ENCODE measurements at regions not wholly inside any gene's neighbourhood (a gene's known extent, or its start where the extent isn't known, plus 50 kb on each side); places are given as distances from the start of the nearest gene placed in this dataset.
A peak's percentile ranks its signal among the peaks of the same experiment; 100 is the strongest.

DNA sequence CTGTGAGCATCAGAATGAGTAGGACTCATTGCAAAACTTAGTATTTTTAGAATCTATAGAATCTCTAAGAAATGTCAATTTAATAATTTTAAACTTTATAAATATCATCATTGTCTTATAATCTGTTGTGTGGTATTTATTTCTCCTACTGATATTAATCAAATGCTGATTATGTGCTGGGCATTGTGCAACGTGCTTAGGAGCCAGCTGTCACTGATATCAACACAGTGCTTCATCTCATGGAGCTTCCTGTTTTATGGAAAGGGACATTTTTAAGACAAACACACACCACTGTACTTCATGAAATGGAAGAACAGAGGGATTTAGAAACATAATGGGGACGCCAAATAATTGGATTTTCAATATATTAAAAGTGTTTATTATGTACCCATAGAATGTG is 737.9 kb upstream of the TMPRSS15 start:
- Histone ChIP-seq H3K9me3 (peaks cover 0 to 7% of the 10 kb centered on the region in 2 donors), H3K27me3 (no peaks in the 10 kb centered on the region), H3K27ac (no peak overlapping the region), H3K4me3 (no peak overlapping the region), H3K4me1 (no peaks in the 10 kb centered on the region), H3K36me3 (no peaks in the 10 kb centered on the region)
- TF ChIP-seq CTCF (IDR thresholded peaks at IDR 0.05): no peak
- peak in 1 of 4 donors; percentile 28 for DNase-seq
- ATAC-seq: no peak
- intact Hi-C loops (cut with DNase I): no loop called here

DNA sequence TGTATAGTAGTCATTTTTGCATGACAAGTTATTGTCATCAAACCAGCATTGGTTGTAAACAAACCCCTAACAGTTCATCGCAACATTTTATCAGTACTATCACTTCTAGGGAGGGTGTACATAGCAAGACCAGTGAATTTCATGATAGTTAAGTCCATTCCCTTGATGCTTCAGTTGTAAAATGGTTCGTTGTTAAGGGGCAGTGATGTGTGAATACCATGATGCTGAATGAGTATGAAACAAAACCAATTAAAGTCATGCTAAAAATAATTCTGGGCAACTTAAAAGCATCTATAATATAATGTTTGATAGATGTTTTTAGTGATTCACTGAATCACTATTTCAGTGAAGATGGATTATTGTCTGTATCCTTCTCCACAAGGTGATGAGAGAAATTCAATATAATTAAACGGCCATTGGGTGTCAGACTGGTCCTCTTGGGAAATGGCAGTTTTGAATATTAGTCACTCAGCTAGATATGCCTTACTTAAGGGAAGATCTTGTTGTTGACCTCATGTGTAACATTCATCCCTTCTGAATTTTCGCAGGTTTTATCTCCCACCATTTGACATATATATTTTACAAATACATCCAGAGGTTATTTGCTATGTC is 742.2 kb upstream of the TMPRSS15 start:
- H3K4me1 ChIP-seq: no peaks in the 10 kb centered on the region
- no peak for TF ChIP-seq CTCF (IDR thresholded peaks at IDR 0.05)
- no peak overlapping the region for H3K27ac ChIP-seq
- H3K27me3 ChIP-seq: no peaks in the 10 kb centered on the region
- intact Hi-C loops (cut with DNase I): no loop called here
- peaks cover 0 to 10% of the 10 kb centered on the region in 2 donors for H3K9me3 ChIP-seq
- DNase-seq (no peak), ATAC-seq (no peak)
- no peak overlapping the region for H3K4me3 ChIP-seq
- H3K36me3 ChIP-seq: no peaks in the 10 kb centered on the region

DNA sequence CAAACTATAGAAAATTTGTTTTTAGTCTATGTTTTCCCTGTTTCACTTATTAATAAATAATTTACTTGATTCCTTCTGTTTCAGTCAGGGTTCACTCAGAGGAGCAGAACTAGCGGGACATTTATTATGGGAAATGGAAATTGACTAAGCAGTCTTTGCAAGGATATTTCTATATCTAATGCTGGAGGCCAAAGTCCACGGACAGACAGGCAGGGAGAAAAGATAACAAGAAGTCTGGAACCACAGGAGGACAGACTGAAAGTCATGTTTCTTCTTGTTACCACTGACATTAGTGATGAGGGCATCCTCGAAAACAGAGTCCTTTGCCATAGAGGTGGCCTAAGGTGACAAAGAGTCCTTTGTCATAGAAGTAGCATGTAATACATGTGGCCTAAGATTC is 744.5 kb upstream of the TMPRSS15 start:
- no peak overlapping the region for H3K27ac ChIP-seq
- intact Hi-C loops (cut with DNase I): no loop called here
- no peak overlapping the region for H3K4me3 ChIP-seq
- no peak for TF ChIP-seq CTCF (IDR thresholded peaks at IDR 0.05)
- H3K4me1 ChIP-seq: no peaks in the 10 kb centered on the region
- H3K36me3 ChIP-seq: no peaks in the 10 kb centered on the region
- no peaks in the 10 kb centered on the region for H3K27me3 ChIP-seq
- DNase-seq: no peak
- peaks cover 0 to 10% of the 10 kb centered on the region in 2 donors for H3K9me3 ChIP-seq
- no peak for ATAC-seq

DNA sequence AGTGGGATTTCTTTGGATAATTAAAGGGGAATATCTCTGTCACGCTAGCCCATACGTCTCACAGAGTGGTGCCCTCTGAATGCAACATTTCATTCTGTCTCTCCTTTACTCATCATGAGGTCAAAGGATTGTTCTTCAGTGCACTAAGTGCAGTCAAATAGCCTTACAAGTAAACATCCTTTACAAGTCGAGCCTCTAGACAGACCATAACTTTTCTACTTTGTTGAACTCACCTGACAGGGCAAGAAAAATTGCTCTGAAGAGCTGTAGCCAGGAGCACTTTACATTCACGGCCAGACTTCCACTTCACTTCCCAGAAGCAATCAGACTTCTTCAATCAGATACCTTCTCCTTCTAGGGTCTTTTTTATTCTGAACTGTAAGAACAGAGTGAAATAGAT is 768.0 kb upstream of the TMPRSS15 start:
- Histone ChIP-seq H3K27ac (no peak overlapping the region), H3K27me3 (no peaks in the 10 kb centered on the region), H3K36me3 (no peaks in the 10 kb centered on the region), H3K4me1 (no peaks in the 10 kb centered on the region), H3K4me3 (no peak overlapping the region), H3K9me3 (no peaks in the 10 kb centered on the region)
- no peak for ATAC-seq
- no peak for TF ChIP-seq CTCF (IDR thresholded peaks at IDR 0.05)
- intact Hi-C loops (cut with DNase I): no loop called here
- no peak for DNase-seq

GRCh38 chr21:19181604-19182140 is 778.1 kb upstream of the TMPRSS15 start:
- ATAC-seq: no peak
- H3K4me1 ChIP-seq: no peaks in the 10 kb centered on the region
- DNase-seq: no peak
- H3K36me3 ChIP-seq: no peaks in the 10 kb centered on the region
- no peak overlapping the region for H3K27ac ChIP-seq
- intact Hi-C loops (cut with DNase I): no loop called here
- H3K9me3 ChIP-seq: peaks cover 0 to 8% of the 10 kb centered on the region in 2 donors
- no peak overlapping the region for H3K4me3 ChIP-seq
- TF ChIP-seq CTCF (IDR thresholded peaks at IDR 0.05): no peak
- no peaks in the 10 kb centered on the region for H3K27me3 ChIP-seq

Data from left lung (tissue), 4 donors.